ENCODE measurements at regions not wholly inside any gene's neighbourhood (a gene's known extent, or its start where the extent isn't known, plus 50 kb on each side); places are given as distances from the start of the nearest gene placed in this dataset.
"Not testable (repeated sequence)": the region's sequence is repeated elsewhere in the genome, so short reads cannot be mapped to it uniquely, and the experiment has no call there.

DNA sequence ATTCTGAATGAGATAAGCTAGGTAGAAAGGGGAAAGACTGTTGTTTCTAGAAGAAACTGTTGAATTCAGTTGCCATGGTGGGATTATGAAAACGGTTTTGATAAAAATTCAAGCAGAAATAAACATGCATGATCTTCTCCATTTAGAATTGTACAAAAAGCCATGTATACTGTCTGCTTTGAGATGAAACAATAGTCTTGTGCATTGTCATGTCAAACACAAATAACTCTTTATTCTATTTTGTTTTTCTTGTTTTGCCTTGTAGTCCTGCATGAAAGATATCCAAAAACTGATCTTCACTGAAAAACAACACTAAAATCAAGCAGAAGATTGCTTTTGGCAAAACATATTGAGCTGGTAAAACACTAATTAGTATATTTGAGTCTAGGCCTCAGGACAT is 659.9 kb downstream of the LTN1 start:
- DNase-seq: no peak

DNA sequence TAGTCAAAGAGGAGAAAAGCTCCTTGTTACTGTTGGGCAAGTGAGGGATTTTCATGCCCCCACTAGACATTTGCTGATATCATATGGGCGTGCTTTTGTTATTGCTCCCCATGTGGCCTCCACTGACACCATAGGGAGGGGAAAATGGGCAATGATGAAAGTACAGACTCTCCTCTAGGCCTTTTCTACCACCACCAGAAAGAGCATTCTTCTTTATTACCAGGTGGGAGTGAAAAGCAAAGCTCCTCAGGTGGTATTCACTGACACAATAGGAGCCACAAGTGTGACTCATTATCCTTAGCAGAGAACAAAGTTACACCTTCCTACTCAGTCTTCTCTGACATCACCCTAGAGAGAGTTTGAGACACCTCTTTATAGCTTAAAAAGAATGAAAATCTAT is 667.1 kb downstream of the LTN1 start:
- no peak for DNase-seq

DNA sequence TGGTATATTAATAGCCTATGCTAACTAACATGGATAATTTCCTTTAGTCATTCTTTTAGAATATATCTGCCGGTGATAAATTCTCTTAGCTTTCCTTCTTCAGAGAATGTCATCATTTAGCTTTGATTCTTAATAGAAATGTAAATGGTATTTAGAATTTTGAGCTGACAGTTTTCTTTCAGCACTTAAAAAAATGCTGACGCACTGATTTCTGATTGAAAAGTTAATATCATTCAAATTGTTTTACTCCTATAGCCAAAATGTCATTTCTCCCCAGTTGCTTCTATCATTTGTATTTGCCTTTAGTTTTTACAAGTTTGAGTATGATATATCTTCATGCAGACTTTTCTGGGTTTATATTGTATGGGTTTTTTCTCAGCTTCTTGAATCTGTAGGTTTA is 668.0 kb downstream of the LTN1 start:
- no peak for DNase-seq

DNA sequence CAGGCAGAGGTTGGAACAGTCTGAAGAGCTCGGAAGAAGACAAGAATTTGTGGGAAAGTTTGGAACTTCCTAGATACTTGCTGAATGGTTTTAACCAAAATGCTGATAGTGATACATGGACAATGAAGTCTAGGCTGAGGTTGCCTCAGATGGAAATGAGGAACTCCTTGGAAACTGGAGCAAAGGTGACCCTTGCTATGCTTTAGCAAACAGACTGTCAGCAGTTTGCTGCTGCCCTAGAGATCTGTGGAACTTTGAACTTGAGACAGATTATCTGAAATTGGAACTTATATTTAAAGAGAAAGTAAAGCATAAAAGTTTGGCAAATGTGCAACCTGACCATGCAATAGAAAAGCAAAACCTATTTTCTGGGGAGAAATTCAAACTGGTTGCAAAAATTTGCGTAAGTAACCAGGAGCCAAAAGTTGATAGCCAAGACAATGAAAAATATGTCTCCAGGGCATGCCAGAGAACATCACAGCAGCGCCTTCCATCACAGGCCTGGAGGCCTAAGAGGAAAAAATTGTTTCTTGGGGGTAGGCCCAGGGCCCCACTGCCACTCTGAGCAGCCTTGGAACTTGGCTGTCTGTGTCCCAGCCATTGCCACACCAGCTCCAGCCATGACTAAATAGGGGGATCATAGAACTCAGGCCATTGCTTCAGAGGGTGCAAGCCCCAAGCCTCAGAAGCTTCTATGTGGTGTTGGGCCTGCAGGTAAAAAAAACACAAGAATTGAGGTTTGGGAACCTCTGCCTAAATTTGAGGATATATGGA is 675.3 kb downstream of the LTN1 start:
- DNase-seq: no peak

DNA sequence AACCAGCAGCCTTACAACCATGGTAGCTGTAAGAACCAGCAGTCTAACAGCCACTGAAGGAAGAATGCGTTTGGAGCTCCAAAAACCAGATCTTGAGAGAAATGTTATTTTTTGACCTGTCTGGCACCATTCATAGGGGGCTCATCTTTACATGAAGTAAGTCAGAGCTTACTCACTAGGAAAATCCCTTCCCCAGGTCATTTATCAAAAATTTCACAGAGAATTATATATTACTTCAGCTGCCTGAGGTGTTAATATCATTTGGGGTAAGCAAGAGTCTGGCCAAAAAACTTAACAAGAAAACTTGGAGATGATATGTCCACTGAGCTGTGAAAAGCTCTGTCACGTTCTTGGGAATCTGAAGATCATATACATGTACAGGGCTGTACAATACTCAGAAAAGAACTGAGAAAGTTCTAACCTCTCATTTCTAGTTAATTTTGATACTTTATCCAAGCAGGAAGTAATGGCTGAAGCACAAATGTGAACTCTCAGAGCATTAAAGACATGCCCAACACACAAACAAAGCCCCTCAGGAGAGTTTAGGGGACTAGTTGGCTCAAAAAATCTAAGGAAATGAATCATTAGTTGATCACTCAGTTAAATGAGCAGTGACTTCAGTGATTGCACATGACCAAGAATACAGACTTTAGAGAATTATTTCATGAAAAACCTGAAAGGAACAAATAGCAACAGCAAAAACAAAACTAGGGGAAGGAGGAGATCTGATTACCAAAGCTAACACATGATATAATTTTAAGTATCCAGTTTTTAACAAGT is 681.1 kb downstream of the LTN1 start:
- DNase-seq: no peak

DNA sequence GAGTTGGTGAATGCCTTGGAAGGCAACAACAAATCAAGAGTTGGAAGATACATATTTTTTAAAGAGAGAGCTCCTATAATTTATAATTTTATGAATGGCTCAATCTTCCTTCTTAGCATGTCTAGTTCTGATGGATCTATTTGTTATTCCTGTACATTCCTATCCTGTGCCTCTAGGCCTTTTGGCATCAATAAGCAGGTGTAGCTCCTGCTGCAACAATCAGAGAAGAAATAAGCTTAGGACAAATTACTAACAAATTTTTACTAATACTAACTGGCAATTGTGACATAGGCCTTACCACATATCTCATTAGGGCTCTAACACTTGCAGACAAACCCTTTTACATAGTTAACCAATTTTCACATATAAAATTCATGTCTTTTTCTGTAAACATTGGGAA is 682.0 kb downstream of the LTN1 start:
- no peak for DNase-seq

DNA sequence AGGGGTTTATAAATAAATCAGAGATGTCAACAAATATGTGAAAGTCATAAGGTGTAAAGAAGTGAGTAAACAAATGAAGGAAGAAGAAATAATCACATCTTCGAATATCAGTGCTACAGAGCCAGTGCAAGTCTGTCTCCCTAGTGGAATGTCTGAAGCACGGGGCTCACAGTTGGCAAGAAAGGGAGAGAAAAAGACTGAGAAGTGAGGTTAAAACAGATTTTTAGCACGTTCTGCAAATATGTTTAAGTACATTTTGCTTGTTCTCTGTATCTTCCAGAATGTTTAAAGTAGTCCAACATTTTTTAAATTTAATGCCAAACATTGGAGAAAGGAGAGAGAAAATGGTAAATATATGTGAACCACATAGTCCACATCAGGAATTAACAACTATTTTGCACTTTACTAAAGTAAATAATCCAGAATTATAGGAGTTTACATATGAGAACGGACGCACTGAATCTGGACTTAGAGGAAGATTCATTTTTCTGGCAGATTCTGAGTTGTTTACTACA is 682.4 kb downstream of the LTN1 start:
- DNase-seq: no peak

DNA sequence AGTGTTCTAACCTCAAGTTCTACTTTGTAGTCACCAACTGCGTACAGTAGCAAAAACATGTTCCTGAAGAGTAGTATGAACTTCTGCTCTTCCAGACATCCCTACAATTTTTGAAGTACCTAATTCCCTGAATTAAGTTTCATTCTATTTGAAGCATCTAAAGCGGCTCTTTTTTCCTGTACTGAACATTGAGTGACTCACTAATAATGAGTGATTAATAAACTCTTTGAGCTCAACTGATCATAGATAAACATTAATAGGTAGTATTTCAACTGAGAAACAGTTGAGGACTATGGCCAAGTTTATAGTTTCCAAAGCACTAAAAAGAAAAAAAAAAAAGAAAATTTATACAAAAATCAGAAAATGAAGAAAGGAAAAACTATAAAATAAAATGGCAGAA is 683.1 kb downstream of the LTN1 start:
- no peak for DNase-seq

DNA sequence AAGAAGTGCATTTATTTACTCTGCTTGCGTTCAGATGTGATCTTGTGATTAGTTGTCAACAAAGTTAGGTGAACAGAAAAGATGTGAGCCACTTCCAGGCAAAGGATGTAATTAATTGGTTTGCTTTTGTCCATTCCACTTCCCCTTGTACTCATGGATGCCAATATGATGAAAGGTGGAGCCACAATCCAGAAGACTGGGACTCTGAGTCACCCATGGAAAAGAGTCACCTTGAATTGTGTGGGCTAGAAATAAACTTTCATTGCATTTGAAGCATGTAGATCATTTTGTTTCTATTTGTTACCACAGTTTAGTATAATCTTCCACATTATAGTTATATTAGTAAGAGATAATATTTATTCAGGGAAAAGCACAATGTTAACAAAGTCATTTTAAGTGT is 684.2 kb downstream of the LTN1 start:
- DNase-seq: no peak

DNA sequence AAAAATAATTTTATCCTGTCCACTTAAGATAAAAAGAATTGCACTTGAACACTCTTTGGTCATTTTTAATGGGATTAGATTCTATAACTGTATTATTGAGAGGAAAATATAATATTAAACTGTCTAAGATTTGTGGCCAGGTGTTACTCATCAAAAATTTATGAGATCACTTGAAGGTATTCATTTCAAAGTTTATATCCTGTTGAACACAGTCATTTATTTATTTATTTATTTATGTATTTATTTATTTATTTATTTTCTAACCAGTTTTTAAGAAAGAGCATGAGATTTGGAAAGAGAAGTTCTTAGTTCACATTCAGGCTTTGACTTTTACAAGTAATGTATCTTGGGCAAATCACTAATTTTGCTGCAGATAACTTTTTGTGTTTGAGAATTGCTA is 692.7 kb downstream of the LTN1 start:
- no peak for DNase-seq

DNA sequence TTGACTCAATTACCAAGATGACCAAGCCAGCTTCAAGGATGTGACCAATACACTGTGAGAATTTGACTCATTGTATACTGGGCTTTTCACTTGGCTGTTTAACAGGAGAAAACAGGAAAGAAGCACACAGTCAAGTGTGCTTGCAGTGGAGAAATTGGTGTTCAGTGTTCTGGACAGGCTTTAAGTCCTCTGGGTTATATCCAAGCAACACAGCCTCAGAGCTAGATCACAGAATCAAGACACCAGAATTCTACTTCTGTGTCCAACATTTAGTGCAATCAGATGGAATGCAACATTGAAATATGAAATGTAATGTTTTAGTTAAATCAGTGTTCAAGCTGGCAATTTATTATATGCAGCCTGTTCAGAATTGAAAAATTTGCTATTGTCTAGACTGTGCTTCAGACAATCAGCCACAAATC is 694.4 kb downstream of the LTN1 start:
- no peak for DNase-seq

DNA sequence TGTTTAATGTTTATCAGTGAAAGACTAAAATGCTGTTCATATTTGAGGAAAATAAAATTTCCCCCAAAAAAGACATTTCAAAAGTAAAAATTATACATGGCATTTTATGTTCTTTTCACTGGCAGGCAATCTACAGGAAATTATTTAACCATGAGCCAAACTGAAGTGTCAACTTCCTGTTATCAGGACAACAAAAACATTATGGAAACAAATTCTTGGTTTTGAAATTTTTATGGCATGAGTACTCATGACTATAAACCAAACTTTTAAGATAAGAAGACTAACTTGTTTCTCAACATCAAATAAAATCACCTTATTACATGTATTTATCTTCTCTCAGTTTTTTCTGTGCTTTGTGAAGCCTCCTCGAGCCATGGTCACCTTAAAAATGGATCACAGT is 698.6 kb downstream of the LTN1 start:
- DNase-seq: no peak

DNA sequence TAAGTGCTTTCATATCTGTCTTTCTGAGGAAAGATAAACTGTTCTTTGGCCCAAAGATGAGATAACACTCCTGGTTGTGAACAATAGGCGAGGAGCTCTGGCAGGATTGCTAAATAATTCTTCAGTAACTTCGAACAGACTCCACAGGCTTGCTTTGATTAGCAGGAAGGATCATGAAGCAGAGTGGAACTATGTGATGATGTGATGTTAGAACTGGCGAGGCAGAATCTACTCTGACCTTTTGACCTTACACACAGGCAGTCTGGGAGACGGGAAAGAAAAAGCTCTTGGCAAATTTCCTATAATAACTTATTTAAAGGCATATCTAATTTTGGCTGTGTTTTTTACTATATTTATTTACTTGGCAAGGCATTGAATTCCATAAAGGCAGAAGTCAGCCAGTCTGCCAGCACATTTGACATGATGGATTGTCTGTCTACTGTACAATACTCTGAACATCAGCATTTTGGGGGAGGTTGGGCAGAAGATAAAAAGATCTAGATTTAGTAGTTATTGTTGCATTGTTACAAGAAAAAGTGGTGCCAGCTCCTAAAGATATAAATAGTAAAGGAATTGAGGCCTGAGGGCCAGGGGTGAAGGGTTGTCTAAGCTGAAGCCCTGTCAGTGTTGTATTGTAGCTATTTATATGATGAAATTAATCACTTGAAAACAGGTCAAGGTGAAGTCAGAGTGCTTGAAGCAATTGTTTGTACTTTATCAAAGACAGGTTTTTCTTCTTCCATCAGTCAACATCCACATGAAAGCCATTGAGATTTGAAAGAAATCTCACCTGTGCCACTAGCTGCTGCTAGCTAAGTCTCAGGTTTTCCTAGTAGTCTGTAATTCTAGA is 708.8 kb downstream of the LTN1 start:
- DNase-seq: no peak

DNA sequence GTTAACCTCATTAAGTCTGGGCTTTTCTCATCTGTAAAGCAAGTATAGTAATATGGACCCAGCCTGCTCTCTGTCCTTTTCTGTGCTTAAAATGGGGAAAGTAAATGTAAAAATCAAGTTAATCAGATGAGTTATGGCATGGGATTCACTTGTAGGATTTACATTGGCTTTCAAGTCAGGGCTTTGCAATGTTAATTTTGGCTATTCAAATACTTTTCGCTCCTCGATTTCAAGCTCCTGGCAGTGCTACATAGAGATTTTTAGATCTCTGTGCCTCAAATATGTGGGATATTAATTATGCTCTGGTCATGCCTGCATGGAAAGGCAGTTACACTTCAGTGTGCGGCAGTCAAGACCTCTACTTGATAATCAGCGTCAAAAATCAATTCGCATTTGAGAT is 709.8 kb downstream of the LTN1 start:
- no peak for DNase-seq

DNA sequence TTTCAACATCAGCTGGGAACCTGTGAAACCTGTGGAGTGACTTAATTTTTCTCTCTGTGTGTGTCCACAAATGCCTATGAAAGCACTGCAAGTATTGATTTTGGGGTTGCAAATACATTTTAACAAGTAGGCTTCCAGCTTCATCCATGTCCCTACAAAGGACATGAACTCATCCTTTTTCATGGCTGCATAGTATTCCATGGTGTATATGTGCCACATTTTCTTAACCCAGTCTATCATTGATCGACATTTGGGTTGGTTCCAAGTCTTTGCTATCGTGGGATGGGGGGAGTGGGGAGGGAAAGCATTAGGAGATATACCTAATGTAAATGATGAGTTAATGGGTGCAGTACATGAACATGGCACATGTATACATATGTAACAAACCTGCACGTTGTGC is 711.3 kb downstream of the LTN1 start:
- not testable (repeated sequence) for DNase-seq

DNA sequence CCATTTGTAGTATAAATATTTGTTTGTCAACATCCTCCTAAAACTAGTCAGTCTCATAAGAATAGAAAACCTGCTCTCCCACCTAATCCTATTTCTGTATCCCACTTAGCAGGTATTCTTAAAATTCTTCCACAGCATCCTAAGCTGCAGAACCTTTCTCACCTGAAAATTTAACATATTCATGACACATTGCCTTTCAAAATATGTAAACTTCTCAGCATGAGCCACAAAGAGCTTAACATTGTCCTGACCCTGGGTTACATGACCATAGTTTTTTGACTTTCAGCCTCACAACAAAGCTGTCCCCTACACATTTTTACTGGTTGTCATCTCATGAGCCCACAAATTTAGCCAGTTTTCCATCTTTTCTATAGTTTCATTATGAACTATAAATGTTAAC is 712.1 kb downstream of the LTN1 start:
- no peak for DNase-seq

DNA sequence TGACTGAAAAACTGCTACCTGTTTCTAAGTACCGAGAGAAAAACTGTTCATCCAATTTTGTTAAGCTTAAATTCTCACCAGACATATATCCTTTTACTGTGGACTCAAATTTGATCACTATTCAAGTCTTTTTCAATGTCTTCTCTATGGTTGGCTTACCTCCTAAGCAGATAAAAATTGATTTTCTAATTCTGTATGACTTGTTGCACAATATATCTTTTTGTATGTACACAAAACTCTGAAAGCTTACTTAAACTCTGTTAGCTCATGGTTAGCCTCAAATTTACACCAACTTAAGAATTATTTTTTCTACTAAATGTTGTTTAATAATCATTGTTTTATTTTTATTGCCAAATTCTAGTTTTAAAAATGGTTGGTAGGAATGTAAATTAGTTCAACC is 715.4 kb downstream of the LTN1 start:
- DNase-seq: no peak

DNA sequence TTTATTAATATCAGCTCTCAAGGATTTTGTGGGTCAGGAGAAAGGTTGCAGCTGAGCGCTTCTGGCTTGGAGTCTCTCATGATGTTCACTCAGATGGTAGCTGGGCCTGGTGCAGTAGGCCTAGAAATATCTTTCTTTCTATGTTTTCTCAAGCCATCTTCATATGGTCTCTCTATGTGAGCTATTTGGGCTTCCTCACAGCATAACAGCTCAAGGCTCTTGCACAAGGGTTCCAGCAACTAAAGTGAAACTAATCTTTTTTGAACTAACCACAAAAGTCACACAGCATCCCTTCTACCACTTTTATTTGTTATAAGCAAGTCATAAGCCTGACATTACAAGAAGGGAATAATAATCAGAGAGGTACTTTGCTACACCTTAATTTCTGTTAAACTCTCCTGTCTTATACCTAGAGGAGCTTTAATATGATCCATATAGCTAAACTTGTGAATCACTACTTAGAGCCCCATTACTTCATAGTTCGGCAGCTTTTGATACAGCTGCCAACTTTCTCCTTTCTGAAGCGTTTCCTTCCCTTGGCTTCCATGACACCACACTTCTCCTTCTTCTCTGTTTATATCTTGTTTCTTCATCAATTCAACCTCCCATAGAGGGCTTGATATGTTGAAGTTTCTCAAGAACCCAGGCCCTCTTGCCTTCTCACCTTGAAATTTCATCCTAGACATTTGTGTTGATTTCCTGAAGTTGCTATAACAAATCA is 720.2 kb downstream of the LTN1 start:
- no peak for DNase-seq

DNA sequence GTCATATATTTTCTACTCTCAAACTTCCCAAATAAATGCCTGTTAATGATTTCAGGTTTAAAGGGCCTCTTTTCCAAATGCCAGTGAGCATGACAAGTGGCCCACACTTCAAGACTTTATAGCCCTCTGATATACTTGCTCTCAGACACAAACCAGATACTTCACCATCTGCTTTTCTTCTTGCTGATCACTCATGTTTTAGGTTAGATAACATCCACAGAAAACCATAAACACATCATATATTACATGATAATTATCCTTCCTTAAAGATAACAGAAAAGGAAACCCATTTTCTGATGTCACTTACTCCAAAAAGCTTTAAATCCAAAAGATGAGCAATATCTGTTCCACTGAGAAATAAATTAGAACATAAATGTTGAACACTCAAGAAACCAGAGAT is 723.5 kb downstream of the LTN1 start:
- no peak for DNase-seq

DNA sequence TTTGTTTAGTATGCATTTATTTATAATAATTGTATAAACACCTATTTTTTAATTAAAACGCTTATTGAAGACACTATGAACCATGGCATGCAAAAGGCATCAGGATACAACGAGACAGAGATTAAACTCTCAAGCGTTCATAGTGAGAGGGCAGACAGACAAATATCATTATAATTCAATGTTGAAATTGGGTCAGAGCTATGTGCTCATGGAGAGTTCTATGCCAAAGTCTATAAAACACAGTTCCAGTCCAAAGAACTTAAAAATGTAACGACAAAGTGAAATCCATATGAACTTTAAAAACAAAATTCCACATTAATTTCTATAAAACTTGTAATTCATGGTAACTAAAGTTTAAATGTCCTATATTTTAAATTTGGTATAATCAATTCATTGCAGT is 724.0 kb downstream of the LTN1 start:
- no peak for DNase-seq

DNA sequence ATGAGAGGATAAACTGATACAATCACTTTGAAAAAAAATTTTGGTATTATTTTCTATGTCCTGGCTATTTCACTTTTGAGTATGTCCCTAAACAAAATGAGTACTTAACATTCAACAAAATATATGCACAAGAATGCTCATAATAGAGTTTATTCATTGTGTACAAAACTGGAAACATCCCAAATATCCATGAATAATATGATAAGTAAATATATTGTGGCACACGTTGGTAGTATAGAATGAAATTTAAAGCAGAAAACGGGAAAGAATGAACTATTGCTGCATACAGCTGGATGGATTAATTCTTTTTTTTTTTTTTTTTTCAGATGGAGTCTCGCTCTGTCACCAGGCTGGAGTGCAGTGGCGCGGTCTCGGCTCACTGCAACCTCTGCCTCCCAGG is 725.2 kb downstream of the LTN1 start:
- no peak for DNase-seq

DNA sequence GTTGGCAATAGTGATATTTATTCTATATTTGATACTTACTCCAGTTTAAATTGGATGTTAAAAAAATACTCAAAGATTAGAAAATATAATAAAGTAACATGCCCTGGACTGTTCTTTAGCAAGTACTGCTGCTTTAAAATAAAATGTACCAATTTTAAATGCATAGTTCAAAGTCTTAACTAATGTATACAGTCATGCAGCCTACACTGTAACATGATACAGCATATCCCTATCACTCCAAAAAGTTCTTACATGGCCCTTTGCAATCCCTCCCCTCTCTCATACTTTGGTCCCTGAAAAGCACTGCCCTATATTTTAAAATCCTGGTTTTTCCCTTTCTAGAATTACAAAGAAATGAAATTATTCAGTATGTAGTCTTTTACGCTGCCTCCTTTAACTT is 726.6 kb downstream of the LTN1 start:
- DNase-seq: no peak

DNA sequence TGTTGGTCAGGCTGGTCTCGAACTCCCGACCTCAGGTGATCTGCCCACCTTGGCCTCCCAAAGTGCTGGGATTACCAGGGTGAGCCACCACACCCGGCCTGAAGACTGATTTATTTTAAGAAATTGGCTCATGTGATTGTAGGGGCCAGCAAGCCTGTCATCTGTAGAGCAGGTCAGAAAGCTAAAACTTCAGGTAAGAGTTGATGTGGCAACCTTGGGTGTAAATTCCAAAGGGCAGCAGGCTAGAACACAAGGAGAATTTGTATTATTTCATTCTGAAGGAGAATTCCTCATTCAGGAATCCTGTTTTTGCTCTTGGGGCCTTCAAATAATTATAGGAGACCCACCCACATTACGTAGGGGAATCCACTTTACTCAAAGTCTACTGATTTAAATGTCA is 728.7 kb downstream of the LTN1 start:
- DNase-seq: no peak

All from RPMI8226 (cell line).